ENCODE measurements at regions not wholly inside any gene's neighbourhood (a gene's known extent, or its start where the extent isn't known, plus 50 kb on each side); places are given as distances from the start of the nearest gene placed in this dataset.
A peak's percentile ranks its signal among the peaks of the same experiment; 100 is the strongest.
"Not testable (repeated sequence)": the region's sequence is repeated elsewhere in the genome, so short reads cannot be mapped to it uniquely, and the experiment has no call there.

DNA sequence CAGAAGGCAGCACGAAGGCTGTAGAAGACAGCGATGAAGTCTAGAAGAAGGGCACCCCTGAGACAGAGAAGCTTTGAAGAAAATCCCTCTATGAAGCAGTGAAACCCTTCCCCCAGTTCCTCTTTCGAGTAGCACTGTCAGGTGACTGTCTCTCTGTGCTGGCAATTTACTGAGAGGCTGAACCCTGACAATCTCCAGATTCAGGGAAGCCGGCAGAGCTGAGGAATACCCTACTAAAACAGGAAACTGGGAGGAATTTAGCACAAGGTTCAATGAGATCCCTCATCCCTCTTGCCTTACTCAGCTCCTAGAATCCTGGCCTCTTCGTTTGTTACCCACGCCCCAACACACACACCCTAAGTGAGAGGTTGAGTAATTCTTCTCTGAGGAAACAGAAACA lies 239.7 kb upstream of the NOCT start:
- peak overlapping the region; percentile 91 for H3K27ac Mint-ChIP-seq
- H3K9me3 Mint-ChIP-seq = peaks cover 9% of the 10 kb centered on the region
- H3K4me1 Mint-ChIP-seq = peaks cover 24% of the 10 kb centered on the region
- H3K27me3 Mint-ChIP-seq (ENCODE audit: low read depth, poor library complexity) = no peaks in the 10 kb centered on the region
- no peak for DNase-seq
- H3K4me3 Mint-ChIP-seq = no peak overlapping the region
- H3K36me3 Mint-ChIP-seq (ENCODE audit: low read depth) = no peaks in the 10 kb centered on the region
- TF ChIP-seq, protein P1, sequence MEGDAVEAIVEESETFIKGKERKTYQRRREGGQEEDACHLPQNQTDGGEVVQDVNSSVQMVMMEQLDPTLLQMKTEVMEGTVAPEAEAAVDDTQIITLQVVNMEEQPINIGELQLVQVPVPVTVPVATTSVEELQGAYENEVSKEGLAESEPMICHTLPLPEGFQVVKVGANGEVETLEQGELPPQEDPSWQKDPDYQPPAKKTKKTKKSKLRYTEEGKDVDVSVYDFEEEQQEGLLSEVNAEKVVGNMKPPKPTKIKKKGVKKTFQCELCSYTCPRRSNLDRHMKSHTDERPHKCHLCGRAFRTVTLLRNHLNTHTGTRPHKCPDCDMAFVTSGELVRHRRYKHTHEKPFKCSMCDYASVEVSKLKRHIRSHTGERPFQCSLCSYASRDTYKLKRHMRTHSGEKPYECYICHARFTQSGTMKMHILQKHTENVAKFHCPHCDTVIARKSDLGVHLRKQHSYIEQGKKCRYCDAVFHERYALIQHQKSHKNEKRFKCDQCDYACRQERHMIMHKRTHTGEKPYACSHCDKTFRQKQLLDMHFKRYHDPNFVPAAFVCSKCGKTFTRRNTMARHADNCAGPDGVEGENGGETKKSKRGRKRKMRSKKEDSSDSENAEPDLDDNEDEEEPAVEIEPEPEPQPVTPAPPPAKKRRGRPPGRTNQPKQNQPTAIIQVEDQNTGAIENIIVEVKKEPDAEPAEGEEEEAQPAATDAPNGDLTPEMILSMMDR (IDR thresholded peaks at IDR 0.05) = no peak

DNA sequence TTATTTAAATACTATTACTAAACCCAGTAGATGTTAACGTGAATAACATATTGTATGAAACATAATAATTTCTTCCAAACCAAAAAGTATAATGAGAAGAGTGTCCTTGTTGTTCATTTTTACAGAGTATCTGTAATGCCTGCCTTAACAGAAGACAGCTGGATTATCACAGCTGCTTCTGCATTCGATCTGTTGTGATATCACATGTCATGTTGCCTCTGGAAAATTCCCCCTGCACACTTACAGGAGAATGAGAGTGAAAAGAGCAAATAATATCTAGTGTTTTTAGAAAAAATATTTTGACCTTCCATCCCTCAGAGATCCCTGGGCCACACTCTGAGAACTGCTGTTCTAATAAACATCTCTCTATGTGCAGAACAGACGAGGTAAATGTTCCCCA lies 240.1 kb upstream of the NOCT start:
- Mint-ChIP-seq H3K36me3 (ENCODE audit: low read depth) (no peaks in the 10 kb centered on the region), H3K4me1 (peaks cover 24% of the 10 kb centered on the region), H3K27me3 (ENCODE audit: low read depth, poor library complexity) (no peaks in the 10 kb centered on the region), H3K27ac (peak overlapping the region; percentile 91), H3K4me3 (no peak overlapping the region), H3K9me3 (peaks cover 5% of the 10 kb centered on the region)
- TF ChIP-seq, protein P1 (IDR thresholded peaks at IDR 0.05) = no peak
- DNase-seq = no peak

DNA sequence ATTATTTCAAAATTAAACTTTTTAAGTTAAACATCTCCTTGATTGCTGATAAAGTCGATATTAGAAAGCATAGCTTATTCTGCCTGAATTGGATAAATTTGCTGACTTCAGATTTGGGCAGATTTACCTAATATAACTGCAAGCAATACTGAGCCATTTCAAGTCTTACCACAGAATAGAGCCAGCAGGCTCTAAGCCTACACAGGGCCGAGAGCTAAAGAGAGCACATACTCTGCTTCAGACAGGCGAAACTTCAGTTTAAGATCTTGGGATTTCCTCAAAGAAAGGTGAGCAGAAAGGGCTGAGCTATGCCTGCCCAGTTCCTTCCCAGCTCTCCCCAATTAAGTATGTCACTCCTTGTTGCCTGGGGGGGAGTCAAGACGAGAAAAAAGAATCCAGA lies 240.6 kb upstream of the NOCT start:
- H3K27ac Mint-ChIP-seq = peak overlapping the region; percentile 85
- TF ChIP-seq, protein P1 (IDR thresholded peaks at IDR 0.05) = no peak
- H3K4me1 Mint-ChIP-seq = peaks cover 24% of the 10 kb centered on the region
- no peaks in the 10 kb centered on the region for H3K36me3 Mint-ChIP-seq (ENCODE audit: low read depth)
- no peaks in the 10 kb centered on the region for H3K27me3 Mint-ChIP-seq (ENCODE audit: low read depth, poor library complexity)
- no peak for DNase-seq
- no peaks in the 10 kb centered on the region for H3K9me3 Mint-ChIP-seq
- H3K4me3 Mint-ChIP-seq = no peak overlapping the region

DNA sequence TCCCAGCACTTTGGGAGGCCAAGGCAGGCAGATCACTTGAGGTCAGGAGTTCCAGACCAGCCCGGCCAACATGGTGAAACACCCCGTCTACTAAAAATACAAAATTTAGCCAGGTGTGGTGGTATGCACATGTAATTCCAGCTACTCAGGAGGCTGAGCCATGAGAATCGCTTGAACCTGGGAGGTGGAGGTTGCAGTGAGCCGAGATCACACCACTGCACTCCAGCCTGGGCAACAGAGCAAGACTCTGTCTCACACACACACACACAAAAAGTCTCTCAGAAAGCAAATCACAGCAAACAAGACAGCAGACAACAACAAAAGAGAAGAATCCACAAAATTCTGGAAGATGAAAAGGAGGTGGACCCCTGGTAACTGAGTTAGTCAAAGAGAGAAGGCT lies 241.5 kb upstream of the NOCT start:
- H3K27ac Mint-ChIP-seq; H3K4me3 Mint-ChIP-seq; H3K36me3 Mint-ChIP-seq (ENCODE audit: low read depth); DNase-seq; H3K27me3 Mint-ChIP-seq (ENCODE audit: low read depth, poor library complexity); H3K9me3 Mint-ChIP-seq: not testable (repeated sequence)
- H3K4me1 Mint-ChIP-seq = peaks cover 24% of the 10 kb centered on the region

DNA sequence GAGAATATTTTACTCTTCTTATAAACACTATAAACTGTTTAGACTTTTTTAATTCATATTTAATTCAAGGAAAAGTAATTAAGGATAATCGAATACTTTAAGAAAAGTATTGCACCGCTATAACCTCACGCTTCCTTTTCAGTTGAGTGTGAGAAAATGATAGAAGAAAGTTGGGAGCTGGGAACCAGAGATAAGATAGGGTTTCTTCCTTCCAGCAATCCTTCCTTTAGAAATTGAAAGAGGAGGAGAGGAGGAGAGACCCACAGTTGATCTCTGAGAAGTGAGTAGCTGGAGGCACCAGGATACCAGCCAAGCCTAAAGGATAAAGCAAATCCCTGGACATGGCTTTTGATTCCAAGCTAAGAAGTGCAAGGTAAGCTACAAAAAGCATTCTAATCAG lies 242.3 kb upstream of the NOCT start:
- Mint-ChIP-seq H3K4me1 (peaks cover 24% of the 10 kb centered on the region), H3K27me3 (ENCODE audit: low read depth, poor library complexity) (no peaks in the 10 kb centered on the region), H3K36me3 (ENCODE audit: low read depth) (no peaks in the 10 kb centered on the region), H3K27ac (no peak overlapping the region), H3K4me3 (no peak overlapping the region), H3K9me3 (no peaks in the 10 kb centered on the region)
- TF ChIP-seq, protein P1 (IDR thresholded peaks at IDR 0.05) = no peak
- DNase-seq = no peak

DNA sequence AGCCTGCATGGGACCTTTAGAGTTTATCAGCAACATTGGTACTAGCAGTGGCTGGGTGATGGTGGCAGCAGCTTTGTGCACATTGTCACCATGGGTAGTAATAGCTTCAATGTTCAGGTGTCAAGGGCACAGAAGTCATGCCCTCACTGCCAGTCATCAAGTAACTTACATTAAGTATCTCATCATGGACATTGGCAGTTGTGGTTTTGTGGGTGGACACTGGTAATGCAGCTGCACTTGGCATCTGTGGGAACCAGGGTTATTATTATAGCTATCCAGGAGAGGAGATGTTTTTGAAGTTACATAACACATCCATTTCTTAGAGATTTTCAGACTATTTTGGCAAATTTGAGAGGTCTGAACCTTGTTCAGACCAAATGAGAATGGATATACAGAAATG lies 243.2 kb upstream of the NOCT start:
- H3K27me3 Mint-ChIP-seq (ENCODE audit: low read depth, poor library complexity) = no peaks in the 10 kb centered on the region
- no peaks in the 10 kb centered on the region for H3K36me3 Mint-ChIP-seq (ENCODE audit: low read depth)
- no peak for DNase-seq
- TF ChIP-seq, protein P1 (IDR thresholded peaks at IDR 0.05) = no peak
- H3K4me3 Mint-ChIP-seq = no peak overlapping the region
- no peak overlapping the region for H3K27ac Mint-ChIP-seq
- no peaks in the 10 kb centered on the region for H3K9me3 Mint-ChIP-seq
- peaks cover 24% of the 10 kb centered on the region for H3K4me1 Mint-ChIP-seq

Measured in nephron progenitor cell (in vitro differentiated cells).